H9 (cell line): ENCODE measurements at regions not wholly inside any gene's neighbourhood (a gene's known extent, or its start where the extent isn't known, plus 50 kb on each side); places are given as distances from the start of the nearest gene placed in this dataset.

ENCODE experiments used
- DNase-seq: peaks from one replicate; pipeline ENCODE4 v3.0.0-alpha.2; 2017
- H2AFZ ChIP-seq: one replicate; pipeline ENCODE4 v1.6.1; 2013; ENCODE audit warnings: mild to moderate bottlenecking, low read length, control low read depth, moderate library complexity
- H2AK5ac ChIP-seq: 2 replicates; pipeline ENCODE4 v1.6.1; 2013; ENCODE audit warnings: low read length, control low read depth, mixed read lengths; ENCODE audit not compliant: insufficient read length
- H2BK120ac ChIP-seq: one replicate; pipeline ENCODE4 v1.6.1; 2013; ENCODE audit warnings: low read depth, mild to moderate bottlenecking, low read length, control low read depth, inconsistent platforms; ENCODE audit not compliant: poor library complexity, severe bottlenecking
- H2BK12ac ChIP-seq: 2 replicates; pipeline ENCODE4 v1.6.1; 2013; ENCODE audit warnings: low read length, control low read depth, mixed read lengths, low read depth; ENCODE audit not compliant: insufficient read length
- H2BK15ac ChIP-seq: 2 replicates; pipeline ENCODE4 v1.6.1; 2013; ENCODE audit warnings: low read depth, low read length, control low read depth
- H2BK20ac ChIP-seq: one replicate; pipeline ENCODE4 v1.6.1; 2013; ENCODE audit warnings: low read depth, mild to moderate bottlenecking, low read length, control low read depth, inconsistent platforms; ENCODE audit not compliant: poor library complexity, severe bottlenecking
- H2BK5ac ChIP-seq: 2 replicates; pipeline ENCODE4 v1.6.1; 2013; ENCODE audit warnings: low read length, control low read depth, mixed read lengths; ENCODE audit not compliant: insufficient read length
- H3K14ac ChIP-seq: 2 replicates; pipeline ENCODE4 v1.6.1; 2013; ENCODE audit warnings: low read length, control low read depth; ENCODE audit not compliant: insufficient read depth
- H3K18ac ChIP-seq: 2 replicates; pipeline ENCODE4 v1.6.1; 2013; ENCODE audit warnings: low read depth, mild to moderate bottlenecking, mixed read lengths, low read length, control low read depth; ENCODE audit not compliant: insufficient read length
- H3K23ac ChIP-seq: 2 replicates; pipeline ENCODE4 v1.6.1; 2013; ENCODE audit warnings: low read length, control low read depth, mixed read lengths, low read depth; ENCODE audit not compliant: insufficient read length
- H3K23me2 ChIP-seq: 2 replicates; pipeline ENCODE4 v1.6.1; 2013; ENCODE audit warnings: low read depth, mild to moderate bottlenecking, mixed read lengths, low read length, control low read depth; ENCODE audit not compliant: insufficient read length, poor library complexity, severe bottlenecking
- H3K27ac ChIP-seq: 2 replicates; pipeline ENCODE4 v1.5.1; 2013; ENCODE audit warnings: low read length, control low read depth, mixed read lengths, low read depth; ENCODE audit not compliant: insufficient read length
- H3K27me3 ChIP-seq: 2 replicates; pipeline ENCODE4 v1.6.1; 2013; ENCODE audit warnings: low read length, control low read depth, inconsistent platforms; ENCODE audit not compliant: insufficient read depth
- H3K4ac ChIP-seq: 2 replicates; pipeline ENCODE4 v1.6.1; 2013; ENCODE audit warnings: low read depth, mild to moderate bottlenecking, control low read depth, inconsistent platforms, low read length, moderate library complexity
- H3K4me1 ChIP-seq: 2 replicates; pipeline ENCODE4 v1.6.1; 2013; ENCODE audit warnings: low read length, control low read depth, inconsistent platforms; ENCODE audit not compliant: insufficient read depth
- H3K4me2 ChIP-seq: 2 replicates; pipeline ENCODE4 v1.6.1; 2013; ENCODE audit warnings: low read length, control low read depth, mixed read lengths; ENCODE audit not compliant: insufficient read length, insufficient read depth
- H3K56ac ChIP-seq: 2 replicates; pipeline ENCODE4 v1.6.1; 2013; ENCODE audit warnings: low read depth, mild to moderate bottlenecking, mixed read lengths, low read length, control low read depth; ENCODE audit not compliant: insufficient read length
- H3K79me1 ChIP-seq: 2 replicates; pipeline ENCODE4 v1.6.1; 2013; ENCODE audit warnings: low read depth, mild to moderate bottlenecking, moderate library complexity, low read length, control low read depth, inconsistent platforms; ENCODE audit not compliant: insufficient read depth, poor library complexity, severe bottlenecking
- H3K79me2 ChIP-seq: 2 replicates; pipeline ENCODE4 v1.6.1; 2013; ENCODE audit warnings: low read length, control low read depth, inconsistent platforms; ENCODE audit not compliant: insufficient read depth
- H3K9ac ChIP-seq: 2 replicates; pipeline ENCODE4 v1.6.1; 2013; ENCODE audit warnings: low read length, control low read depth, mixed read lengths; ENCODE audit not compliant: insufficient read length; ENCODE audit errors: extremely low read depth
- H3K9me3 ChIP-seq: one replicate; pipeline ENCODE4 v1.6.1; 2013; ENCODE audit warnings: low read depth, low read length, inconsistent platforms; ENCODE audit not compliant: control insufficient read depth
- H3T11ph ChIP-seq: one replicate; pipeline ENCODE4 v1.6.1; 2013; ENCODE audit warnings: mild to moderate bottlenecking, low read length, control low read depth, inconsistent platforms
- H4K20me1 ChIP-seq: one replicate; pipeline ENCODE4 v1.6.1; 2013; ENCODE audit not compliant: control insufficient read depth, insufficient read length, insufficient read depth
- H4K5ac ChIP-seq: 2 replicates; pipeline ENCODE4 v1.6.1; 2013; ENCODE audit warnings: low read depth, mild to moderate bottlenecking, mixed read lengths, low read length, control low read depth; ENCODE audit not compliant: insufficient read length
- H4K8ac ChIP-seq: replicated peaks from 2 replicates; pipeline ENCODE4 v1.6.1; 2013; ENCODE audit warnings: low read length, control low read depth, mixed read lengths, low read depth; ENCODE audit not compliant: insufficient read length
- H4K91ac ChIP-seq: 2 replicates; pipeline ENCODE4 v1.6.1; 2013; ENCODE audit warnings: low read depth, mild to moderate bottlenecking, moderate library complexity, mixed read lengths, low read length, control low read depth; ENCODE audit not compliant: insufficient read length
- H3K27ac Mint-ChIP-seq, 3 experiments: 2 replicates in 2 of 3; 3 replicates in 1 of 3; pipeline ENCODE4 v1.8.0; 2020 to 2021; ENCODE audit warnings: mixed read lengths in 3 of 3, mild to moderate bottlenecking in 1 of 3, moderate library complexity in 1 of 3
- H3K27me3 Mint-ChIP-seq: 2 replicates; pipeline ENCODE4 v1.8.0; 2021; ENCODE audit warnings: low read depth, mild to moderate bottlenecking, moderate library complexity, mixed read lengths
- H3K36me3 Mint-ChIP-seq, 3 experiments: 2 replicates in 2 of 3; 3 replicates in 1 of 3; pipeline ENCODE4 v1.8.0; 2020 to 2021; ENCODE audit warnings: low read depth in 3 of 3, mixed read lengths in 3 of 3; ENCODE audit not compliant: insufficient read depth in 1 of 3
- H3K4me1 Mint-ChIP-seq, 2 experiments: 2 replicates each; pipeline ENCODE4 v1.8.0; 2020; ENCODE audit warnings: mixed read lengths in 2 of 2
- H3K4me3 Mint-ChIP-seq, 2 experiments: 2 replicates in 1 of 2; 3 replicates in 1 of 2; pipeline ENCODE4 v1.8.0; 2020 to 2021; ENCODE audit warnings: mild to moderate bottlenecking in 2 of 2, mixed read lengths in 2 of 2, moderate library complexity in 1 of 2
- H3K9me3 Mint-ChIP-seq, 2 experiments: 2 replicates in 1 of 2; 3 replicates in 1 of 2; pipeline ENCODE4 v1.8.0; 2020; ENCODE audit warnings: mild to moderate bottlenecking in 2 of 2, mixed read lengths in 2 of 2, moderate library complexity in 1 of 2
- CTCF ChIP-seq: fragments of 200-600 bp; sonication (generic); conservative IDR thresholded peaks from 3 replicates; pipeline ENCODE4 v1.8.0; 2021; ENCODE audit warnings: antibody characterized with exemption, mild to moderate bottlenecking
- WGBS: extraction: QIAGEN DNeasy Blood & Tissue Kit; methylation state at CpG from one replicate; pipeline ENCODE4 v1.1.7; 2013; ENCODE audit warnings: missing lambda C conversion rate, low lambda C conversion rate, mixed read lengths; ENCODE audit not compliant: insufficient read length; ENCODE audit errors: extremely low coverage; 5-methylcytosine and 5-hydroxymethylcytosine counted together

GRCh38 chr20:3328501-3328900 is 79.0 kb downstream of the DNAAF9 start:
- Histone ChIP-seq H2BK20ac (no peak overlapping the region), H3T11ph (no peak overlapping the region), H3K9ac (no peak overlapping the region), H3K4me1 (no peaks in the 10 kb centered on the region), H2BK5ac (no peak overlapping the region), H3K4me2 (no peak overlapping the region), H4K20me1 (no peaks in the 10 kb centered on the region), H3K27ac (no peak overlapping the region), H3K9me3 (no peaks in the 10 kb centered on the region), H4K5ac (no peak overlapping the region), H2AK5ac (no peak overlapping the region), H4K91ac (no peak overlapping the region), H2BK15ac (no peak overlapping the region), H3K56ac (no peak overlapping the region), H3K79me1 (no peaks in the 10 kb centered on the region), H4K8ac (no peak overlapping the region), H3K18ac (no peak overlapping the region), H3K79me2 (no peaks in the 10 kb centered on the region), H2BK12ac (no peak overlapping the region), H3K4ac (no peak overlapping the region), H3K14ac (no peak overlapping the region), H2AFZ (no peak overlapping the region), H3K23ac (no peak overlapping the region), H3K23me2 (no peaks in the 10 kb centered on the region), H3K27me3 (no peaks in the 10 kb centered on the region), H2BK120ac (no peak overlapping the region)
- DNase-seq: no peak
- H3K9me3 Mint-ChIP-seq: no peaks in the 10 kb centered on the region
- H3K36me3 Mint-ChIP-seq: peaks cover 0 to 16% (median 12%) of the 10 kb centered on the region in 3 experiments; a peak in 4 of 7 replicates
- no peak overlapping the region for H3K4me3 Mint-ChIP-seq
- no peaks in the 10 kb centered on the region for H3K27me3 Mint-ChIP-seq
- TF ChIP-seq CTCF: no peak
- no CpG with 5 or more reads among the region's 4 CpGs for WGBS
- no peak overlapping the region for H3K27ac Mint-ChIP-seq
- no peaks in the 10 kb centered on the region for H3K4me1 Mint-ChIP-seq
